Fibroblast of lung (primary cell): ENCODE measurements at regions not wholly inside any gene's neighbourhood (a gene's known extent, or its start where the extent isn't known, plus 50 kb on each side); places are given as distances from the start of the nearest gene placed in this dataset.
"Not testable (repeated sequence)": the region's sequence is repeated elsewhere in the genome, so short reads cannot be mapped to it uniquely, and the experiment has no call there.

Experiments
- DNase-seq, 2 donors: peaks; one replicate each; pipeline versions ENCODE4 v3.0.0 to v3.0.0-alpha.2; 2010; ENCODE audit warnings: low read depth in 2 of 2
- H2AFZ ChIP-seq: 2 replicates; pipeline ENCODE4 v1.5.1; 2012; ENCODE audit warnings: low read length, control low read depth, inconsistent platforms
- H3K27ac ChIP-seq: 2 replicates; pipeline ENCODE4 v1.5.1; 2011; ENCODE audit warnings: low read length, control low read depth; ENCODE audit not compliant: insufficient read depth
- H3K27me3 ChIP-seq: 2 replicates; pipeline ENCODE4 v1.5.1; 2011; ENCODE audit warnings: mild to moderate bottlenecking, low read length; ENCODE audit not compliant: control insufficient read depth, insufficient read depth
- H3K36me3 ChIP-seq: 2 replicates; pipeline ENCODE4 v1.5.1; 2011; ENCODE audit warnings: low read length; ENCODE audit not compliant: control insufficient read depth, insufficient read depth
- H3K4me1 ChIP-seq: 2 replicates; pipeline ENCODE4 v1.5.1; 2011; ENCODE audit warnings: low read length; ENCODE audit not compliant: control insufficient read depth, insufficient read depth; ENCODE audit errors: extremely low read depth
- H3K4me2 ChIP-seq: 2 replicates; pipeline ENCODE4 v1.5.1; 2011; ENCODE audit warnings: low read length, control low read depth; ENCODE audit not compliant: insufficient read depth; ENCODE audit errors: extremely low read depth
- H3K4me3 ChIP-seq, 4 experiments: fragments of 200-600 bp in 1 of 4; sonication (generic) in 1 of 4; replicated peaks in 1 of 4; 2 replicates each; pipeline ENCODE4 v1.5.1; 2011 to 2016; ENCODE audit warnings: low read length in 4 of 4, low read depth in 3 of 4, mild to moderate bottlenecking in 3 of 4, control low read depth in 2 of 4, inconsistent platforms in 1 of 4, mixed read lengths in 1 of 4; ENCODE audit not compliant: insufficient read depth in 1 of 4; ENCODE audit errors: control extremely low read depth in 1 of 4
- H3K79me2 ChIP-seq: 2 replicates; pipeline ENCODE4 v1.5.1; 2012; ENCODE audit warnings: mild to moderate bottlenecking, low read length, inconsistent platforms; ENCODE audit not compliant: control insufficient read depth, insufficient read depth
- H3K9ac ChIP-seq: 2 replicates; pipeline ENCODE4 v1.5.1; 2011; ENCODE audit warnings: mild to moderate bottlenecking, low read length, control low read depth; ENCODE audit not compliant: insufficient read depth
- H3K9me3 ChIP-seq: 2 replicates; pipeline ENCODE4 v1.5.1; 2012; ENCODE audit warnings: low read depth, low read length; ENCODE audit not compliant: control insufficient read depth, insufficient read depth
- H4K20me1 ChIP-seq: 2 replicates; pipeline ENCODE4 v1.5.1; 2011; ENCODE audit warnings: low read length; ENCODE audit not compliant: control insufficient read depth, insufficient read depth; ENCODE audit errors: extremely low read depth
- EZH2 ChIP-seq: IDR thresholded peaks from 2 replicates; pipeline ENCODE4 v1.5.1; 2012; ENCODE audit warnings: low read length, control low read depth, mild to moderate bottlenecking; ENCODE audit errors: missing control alignments
- TF ChIP-seq, protein P1 (sequence below), 2 donors: IDR thresholded peaks in 1 of 2; conservative IDR thresholded peaks in 1 of 2; 1 replicate in 1 of 2; 2 replicates in 1 of 2; pipeline ENCODE4 v1.5.1; 2011 to 2012; ENCODE audit warnings: low read length in 2 of 2, control low read depth in 1 of 2, inconsistent platforms in 1 of 2, low read depth in 1 of 2, mild to moderate bottlenecking in 1 of 2

DNA sequence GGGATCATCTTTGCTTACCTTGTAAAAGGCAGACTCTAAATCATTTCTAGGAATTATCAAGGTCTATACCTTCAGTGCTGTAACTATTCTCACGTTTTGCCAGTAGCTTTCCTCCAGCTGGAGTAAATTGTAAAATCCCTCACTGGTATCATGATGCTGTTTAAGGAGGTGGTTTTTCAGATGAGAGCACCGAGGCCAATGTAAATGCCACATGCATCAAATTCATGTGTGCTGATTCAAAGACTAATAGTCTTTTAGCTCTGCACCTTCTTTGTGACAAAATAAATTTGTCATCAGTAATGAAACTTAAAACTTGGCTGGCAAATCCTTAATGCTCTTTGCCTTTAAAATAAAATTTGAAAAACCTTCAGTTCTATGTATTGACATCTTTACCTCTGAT, 503.8 kb downstream of the SETD4 start:
- H3K4me2 ChIP-seq, result no peak overlapping the region
- H3K27ac ChIP-seq, result no peak overlapping the region
- no peaks in the 10 kb centered on the region for H4K20me1 ChIP-seq
- peaks cover 12% of the 10 kb centered on the region for H3K4me1 ChIP-seq
- H3K79me2 ChIP-seq, result no peaks in the 10 kb centered on the region
- H3K36me3 ChIP-seq, result no peaks in the 10 kb centered on the region
- no peaks in the 10 kb centered on the region for H3K27me3 ChIP-seq
- TF ChIP-seq, protein P1, sequence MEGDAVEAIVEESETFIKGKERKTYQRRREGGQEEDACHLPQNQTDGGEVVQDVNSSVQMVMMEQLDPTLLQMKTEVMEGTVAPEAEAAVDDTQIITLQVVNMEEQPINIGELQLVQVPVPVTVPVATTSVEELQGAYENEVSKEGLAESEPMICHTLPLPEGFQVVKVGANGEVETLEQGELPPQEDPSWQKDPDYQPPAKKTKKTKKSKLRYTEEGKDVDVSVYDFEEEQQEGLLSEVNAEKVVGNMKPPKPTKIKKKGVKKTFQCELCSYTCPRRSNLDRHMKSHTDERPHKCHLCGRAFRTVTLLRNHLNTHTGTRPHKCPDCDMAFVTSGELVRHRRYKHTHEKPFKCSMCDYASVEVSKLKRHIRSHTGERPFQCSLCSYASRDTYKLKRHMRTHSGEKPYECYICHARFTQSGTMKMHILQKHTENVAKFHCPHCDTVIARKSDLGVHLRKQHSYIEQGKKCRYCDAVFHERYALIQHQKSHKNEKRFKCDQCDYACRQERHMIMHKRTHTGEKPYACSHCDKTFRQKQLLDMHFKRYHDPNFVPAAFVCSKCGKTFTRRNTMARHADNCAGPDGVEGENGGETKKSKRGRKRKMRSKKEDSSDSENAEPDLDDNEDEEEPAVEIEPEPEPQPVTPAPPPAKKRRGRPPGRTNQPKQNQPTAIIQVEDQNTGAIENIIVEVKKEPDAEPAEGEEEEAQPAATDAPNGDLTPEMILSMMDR (conservative IDR thresholded peaks at IDR 0.05 in 1 of 2, IDR thresholded peaks at IDR 0.05 in 1 of 2; ENCODE audit: low read depth in 1 of 2, low read length in 2 of 2), result no peak
- no peak for TF ChIP-seq EZH2
- no peak for DNase-seq
- H3K9me3 ChIP-seq, result no peaks in the 10 kb centered on the region
- H3K4me3 ChIP-seq, result no peak overlapping the region
- no peak overlapping the region for H3K9ac ChIP-seq
- H2AFZ ChIP-seq, result no peak overlapping the region

GRCh38 chr21:35552483-35552882, 503.4 kb upstream of the RUNX1 start:
- H3K27ac ChIP-seq, H2AFZ ChIP-seq, H3K36me3 ChIP-seq, H3K4me1 ChIP-seq, H3K9me3 ChIP-seq, H3K9ac ChIP-seq, H3K4me3 ChIP-seq, H4K20me1 ChIP-seq, H3K79me2 ChIP-seq, H3K27me3 ChIP-seq, H3K4me2 ChIP-seq, DNase-seq: not testable (repeated sequence)

- no peak overlapping the region for H3K9ac ChIP-seq
- H3K36me3 ChIP-seq, result no peaks in the 10 kb centered on the region
These were observed 500.0 kb upstream of the RUNX1 start for GRCh38 chr21:35548904-35549615.

More at GRCh38 chr21:35548904-35549615, 500.0 kb upstream of the RUNX1 start:
- Histone ChIP-seq H3K4me3 (no peak overlapping the region), H4K20me1 (no peaks in the 10 kb centered on the region), H3K79me2 (no peaks in the 10 kb centered on the region), H3K4me1 (no peaks in the 10 kb centered on the region), H3K27me3 (no peaks in the 10 kb centered on the region), H3K9me3 (no peaks in the 10 kb centered on the region), H3K27ac (no peak overlapping the region), H2AFZ (no peak overlapping the region), H3K4me2 (no peak overlapping the region)
- peak in 1 of 2 donors; percentile 40 for DNase-seq
- TF ChIP-seq, protein P1 (conservative IDR thresholded peaks at IDR 0.05 in 1 of 2, IDR thresholded peaks at IDR 0.05 in 1 of 2; ENCODE audit: low read depth in 1 of 2, low read length in 2 of 2), result no peak
- no peak for TF ChIP-seq EZH2
